Prostate gland (tissue), 2 donors: ENCODE measurements at regions not wholly inside any gene's neighbourhood (a gene's known extent, or its start where the extent isn't known, plus 50 kb on each side); places are given as distances from the start of the nearest gene placed in this dataset.

Source experiments
- DNase-seq: peaks from one replicate; pipeline ENCODE4 v3.0.0-alpha.2; 2019; ENCODE audit warnings: low spot score
- H3K27ac ChIP-seq, 2 donors: fragments of 200-600 bp; sonication (generic); 2 replicates each; pipeline ENCODE4 v1.5.1; 2017 to 2019
- H3K27me3 ChIP-seq: fragments of 200-600 bp; sonication (generic); replicated peaks from 2 replicates; pipeline ENCODE4 v1.5.1; 2019; ENCODE audit not compliant: insufficient read depth
- H3K36me3 ChIP-seq, 2 donors: fragments of 200-600 bp; sonication (generic); 1 replicate in 1 of 2; 2 replicates in 1 of 2; pipeline versions ENCODE4 v1.5.1 to v1.8.1; 2017 to 2019
- H3K4me1 ChIP-seq: fragments of 200-600 bp; sonication (generic); replicated peaks from 2 replicates; pipeline ENCODE4 v1.5.1; 2019
- H3K4me3 ChIP-seq, 2 donors: fragments of 200-600 bp; sonication (generic); 2 replicates each; pipeline ENCODE4 v1.5.1; 2017 to 2019
- H3K9me3 ChIP-seq: fragments of 200-600 bp; sonication (generic); 2 replicates; pipeline ENCODE4 v1.5.1; 2017
- POLR2A ChIP-seq: fragments of 450-650 bp; IDR thresholded peaks from one replicate; pipeline ENCODE4 v1.6.1; 2016; ENCODE audit warnings: antibody characterized with exemption, mild to moderate bottlenecking
- POLR2AphosphoS5 ChIP-seq: sonication (generic); formaldehyde crosslinking; IDR thresholded peaks from one replicate; pipeline ENCODE4 v1.6.1; 2017; ENCODE audit warnings: antibody characterized with exemption
- WGBS: methylation state at CpG from one replicate; pipeline ENCODE4 v1.1.5; 2018; 5-methylcytosine and 5-hydroxymethylcytosine counted together
- intact Hi-C: fragments of 100-400 bp; cut with DNase I; formaldehyde crosslinking; loops from one replicate; pipeline ENCODE4 v1.14.2; 2022
- TF ChIP-seq, protein P1 (sequence below), 4 experiments: fragments of 200-600 bp in 2 of 4; fragments of 450-650 bp in 2 of 4; sonication (generic) in 2 of 4; IDR thresholded peaks; 1 replicate in 3 of 4; 2 replicates in 1 of 4; pipeline ENCODE4 v1.5.1; 2016 to 2019; ENCODE audit warnings: antibody characterized with exemption in 4 of 4, mild to moderate bottlenecking in 2 of 4, moderate library complexity in 2 of 4

DNA sequence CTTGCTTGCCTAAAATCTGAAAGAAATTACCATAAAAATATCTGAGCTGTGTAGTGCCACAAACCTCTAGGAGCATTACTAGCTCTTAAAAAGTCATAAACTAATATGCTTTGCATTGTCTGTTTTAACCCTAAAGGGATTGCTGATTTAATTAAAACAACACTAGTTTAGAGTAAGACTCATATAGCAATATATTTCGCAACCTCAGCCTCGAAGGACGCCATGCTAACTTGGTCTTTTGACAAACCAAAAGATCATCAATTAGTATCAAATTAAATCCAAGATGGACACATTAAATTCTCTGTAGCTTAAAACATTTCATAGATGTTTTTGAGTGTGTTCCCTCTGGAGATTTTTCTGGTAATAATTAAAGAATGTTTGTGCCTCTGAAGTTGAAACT is 74.8 kb upstream of the KCNQ5 start:
- 92% methylated on average over 3 of the region's 3 CpGs for WGBS

DNA sequence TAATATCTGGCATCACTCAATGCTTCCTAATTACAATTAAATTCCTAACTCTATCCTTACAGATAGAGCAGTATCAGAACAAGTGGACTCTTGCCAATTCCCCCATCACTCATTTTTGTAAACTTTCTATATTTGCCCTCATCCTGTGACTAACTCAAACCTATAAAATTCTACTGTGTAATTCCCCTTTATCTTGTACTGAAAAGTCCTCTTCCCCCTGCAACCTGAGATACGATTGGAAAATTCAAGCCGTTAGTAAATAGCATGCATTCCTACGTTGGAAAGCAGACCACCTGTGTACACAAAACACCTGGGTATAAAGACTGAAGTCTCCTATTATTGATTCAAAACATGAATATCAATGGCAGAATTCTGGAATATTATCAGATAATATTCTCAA is 70.4 kb upstream of the KCNQ5 start:
- no peaks in the 10 kb centered on the region for H3K36me3 ChIP-seq
- DNase-seq: no peak
- no peaks in the 10 kb centered on the region for H3K27me3 ChIP-seq
- no peak overlapping the region for H3K27ac ChIP-seq
- no peaks in the 10 kb centered on the region for H3K9me3 ChIP-seq
- no peaks in the 10 kb centered on the region for H3K4me1 ChIP-seq
- H3K4me3 ChIP-seq: no peak overlapping the region
- 40% methylated on average over 3 of the region's 3 CpGs for WGBS
- no peak for TF ChIP-seq POLR2AphosphoS5
- TF ChIP-seq, protein P1, sequence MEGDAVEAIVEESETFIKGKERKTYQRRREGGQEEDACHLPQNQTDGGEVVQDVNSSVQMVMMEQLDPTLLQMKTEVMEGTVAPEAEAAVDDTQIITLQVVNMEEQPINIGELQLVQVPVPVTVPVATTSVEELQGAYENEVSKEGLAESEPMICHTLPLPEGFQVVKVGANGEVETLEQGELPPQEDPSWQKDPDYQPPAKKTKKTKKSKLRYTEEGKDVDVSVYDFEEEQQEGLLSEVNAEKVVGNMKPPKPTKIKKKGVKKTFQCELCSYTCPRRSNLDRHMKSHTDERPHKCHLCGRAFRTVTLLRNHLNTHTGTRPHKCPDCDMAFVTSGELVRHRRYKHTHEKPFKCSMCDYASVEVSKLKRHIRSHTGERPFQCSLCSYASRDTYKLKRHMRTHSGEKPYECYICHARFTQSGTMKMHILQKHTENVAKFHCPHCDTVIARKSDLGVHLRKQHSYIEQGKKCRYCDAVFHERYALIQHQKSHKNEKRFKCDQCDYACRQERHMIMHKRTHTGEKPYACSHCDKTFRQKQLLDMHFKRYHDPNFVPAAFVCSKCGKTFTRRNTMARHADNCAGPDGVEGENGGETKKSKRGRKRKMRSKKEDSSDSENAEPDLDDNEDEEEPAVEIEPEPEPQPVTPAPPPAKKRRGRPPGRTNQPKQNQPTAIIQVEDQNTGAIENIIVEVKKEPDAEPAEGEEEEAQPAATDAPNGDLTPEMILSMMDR (IDR thresholded peaks at IDR 0.05): no peak
- no peak for TF ChIP-seq POLR2A
- intact Hi-C loops: loop anchor here (10.0 kb wide), 1 partner anchor 137 kb away; no protein-coding TSS in a partner anchor

More for the DNA sequence above, 74.8 kb upstream of the KCNQ5 start:
- Histone ChIP-seq H3K9me3 (no peaks in the 10 kb centered on the region), H3K4me1 (no peaks in the 10 kb centered on the region), H3K27ac (no peak overlapping the region), H3K36me3 (no peaks in the 10 kb centered on the region), H3K27me3 (no peaks in the 10 kb centered on the region), H3K4me3 (no peak overlapping the region)
- no peak for DNase-seq
- intact Hi-C loops: no loop called here
- TF ChIP-seq POLR2A: no peak
- no peak for TF ChIP-seq POLR2AphosphoS5
- TF ChIP-seq, protein P1 (IDR thresholded peaks at IDR 0.05): no peak

DNA sequence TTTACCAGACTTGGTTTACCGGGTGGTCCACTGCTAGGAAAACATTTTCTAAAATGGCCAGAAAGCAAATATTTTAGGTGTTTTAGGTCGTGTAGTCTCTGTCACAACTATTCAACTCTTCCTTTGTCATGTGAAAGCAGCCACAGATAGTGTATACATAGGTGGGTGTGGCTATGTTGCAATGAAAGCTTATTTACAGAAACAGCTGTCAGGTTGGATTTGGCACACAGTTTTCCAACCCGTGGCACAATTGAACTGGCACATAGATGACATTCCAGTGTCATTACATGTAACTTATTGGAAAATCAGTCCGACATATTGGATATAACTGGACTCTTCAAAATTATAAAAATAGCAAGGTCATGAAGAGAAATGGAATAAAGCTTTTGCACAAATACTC is 68.9 kb upstream of the KCNQ5 start:
- 34% methylated on average over 4 of the region's 4 CpGs for WGBS
- no peaks in the 10 kb centered on the region for H3K36me3 ChIP-seq
- H3K9me3 ChIP-seq: no peaks in the 10 kb centered on the region
- no peaks in the 10 kb centered on the region for H3K4me1 ChIP-seq
- no peak overlapping the region for H3K27ac ChIP-seq
- no peaks in the 10 kb centered on the region for H3K27me3 ChIP-seq
- TF ChIP-seq POLR2A: no peak
- TF ChIP-seq, protein P1 (IDR thresholded peaks at IDR 0.05): no peak
- TF ChIP-seq POLR2AphosphoS5: no peak
- H3K4me3 ChIP-seq: no peak overlapping the region
- intact Hi-C loops: loop anchor here (10.0 kb wide), 1 partner anchor 138 kb away; no protein-coding TSS in a partner anchor
- DNase-seq: no peak

DNA sequence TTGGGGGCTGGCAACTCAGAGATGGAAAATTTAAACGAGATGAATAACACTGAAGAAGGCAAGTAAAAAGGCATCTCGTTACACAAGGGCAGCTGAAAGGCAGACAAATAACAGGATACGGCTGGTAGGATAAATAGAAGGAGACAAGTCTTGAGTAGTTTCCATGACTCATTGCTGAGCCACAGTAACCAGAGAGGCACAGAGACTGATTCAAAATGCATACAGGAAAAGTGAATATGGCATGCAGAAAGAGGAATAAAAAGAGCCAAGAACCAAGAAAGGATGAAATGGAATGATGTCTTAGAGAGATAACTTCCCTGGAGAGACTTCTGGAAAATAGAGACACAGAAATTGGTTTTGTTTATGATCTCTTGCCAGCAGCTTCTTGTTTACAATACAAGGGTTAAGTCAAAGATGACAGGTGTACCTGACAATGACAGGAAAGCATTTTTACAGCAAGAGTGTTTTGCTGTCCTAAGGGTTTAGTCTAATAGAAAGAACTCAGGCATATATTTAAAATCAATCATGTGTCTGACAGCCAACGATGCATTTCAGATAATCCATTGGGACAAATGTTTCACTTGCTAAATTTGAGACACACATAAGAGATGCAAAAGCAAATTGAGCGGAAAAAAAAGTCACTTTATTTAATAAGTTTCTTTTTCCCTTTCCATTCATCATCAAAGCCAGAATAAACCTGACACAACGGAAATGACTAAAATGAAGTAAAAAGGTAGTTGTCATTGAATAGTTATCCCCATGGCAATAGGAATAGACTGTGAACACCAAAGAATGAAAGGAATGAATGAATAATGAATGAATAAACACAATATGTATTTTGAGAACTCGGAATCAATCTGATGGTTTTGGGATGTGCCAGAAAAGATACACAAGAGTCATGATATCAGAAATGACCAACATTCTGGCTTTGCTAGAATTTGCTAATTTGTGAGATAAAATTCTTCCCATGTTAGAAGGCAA is 68.0 kb upstream of the KCNQ5 start:
- H3K27me3 ChIP-seq: no peaks in the 10 kb centered on the region
- TF ChIP-seq POLR2AphosphoS5 (no peak), POLR2A (no peak)
- TF ChIP-seq, protein P1 (IDR thresholded peaks at IDR 0.05): no peak
- DNase-seq: no peak
- no peaks in the 10 kb centered on the region for H3K9me3 ChIP-seq
- no peaks in the 10 kb centered on the region for H3K4me1 ChIP-seq
- intact Hi-C loops: loop anchor here (10.0 kb wide), 1 partner anchor 139 kb away; no protein-coding TSS in a partner anchor
- H3K27ac ChIP-seq: no peak overlapping the region
- no peak overlapping the region for H3K4me3 ChIP-seq
- no peaks in the 10 kb centered on the region for H3K36me3 ChIP-seq
- WGBS: 50% methylated on average over 7 of the region's 7 CpGs
